Tibial nerve (tissue), 4 donors: ENCODE measurements at regions not wholly inside any gene's neighbourhood (a gene's known extent, or its start where the extent isn't known, plus 50 kb on each side); places are given as distances from the start of the nearest gene placed in this dataset.

Experiments used
- CTCF ChIP-seq, 5 experiments: fragments of 200-600 bp in 3 of 5; fragments of 450-650 bp in 2 of 5; sonication (generic) in 3 of 5; IDR thresholded peaks; one replicate each; pipeline ENCODE4 v1.5.1; 2016 to 2019; ENCODE audit warnings: antibody characterized with exemption in 5 of 5, mild to moderate bottlenecking in 3 of 5, moderate library complexity in 2 of 5
- EP300 ChIP-seq, 2 donors: sonication (generic); formaldehyde crosslinking; IDR thresholded peaks; one replicate each; pipeline ENCODE4 v1.6.1; 2017; ENCODE audit warnings: antibody characterized with exemption in 2 of 2, mild to moderate bottlenecking in 1 of 2
- POLR2A ChIP-seq, 2 donors: fragments of 450-650 bp; IDR thresholded peaks; one replicate each; pipeline ENCODE4 v1.6.1; 2017; ENCODE audit warnings: antibody characterized with exemption in 2 of 2, mild to moderate bottlenecking in 2 of 2, moderate library complexity in 2 of 2

- TF ChIP-seq CTCF (IDR thresholded peaks at IDR 0.05) (no peak), POLR2A (IDR thresholded peaks at IDR 0.05) (no peak), EP300 (IDR thresholded peaks at IDR 0.05) (no peak)
Measured at GRCh38 chr4:130568746-130569145, 1472.8 kb downstream of the C4orf33 start.
